ENCODE measurements at regions not wholly inside any gene's neighbourhood (a gene's known extent, or its start where the extent isn't known, plus 50 kb on each side); places are given as distances from the start of the nearest gene placed in this dataset.

GRCh38 chr4:18975916-18976808 lies 954.6 kb upstream of the LCORL start:
- no peak for DNase-seq (ENCODE audit: low read depth in 2 of 2)

DNA sequence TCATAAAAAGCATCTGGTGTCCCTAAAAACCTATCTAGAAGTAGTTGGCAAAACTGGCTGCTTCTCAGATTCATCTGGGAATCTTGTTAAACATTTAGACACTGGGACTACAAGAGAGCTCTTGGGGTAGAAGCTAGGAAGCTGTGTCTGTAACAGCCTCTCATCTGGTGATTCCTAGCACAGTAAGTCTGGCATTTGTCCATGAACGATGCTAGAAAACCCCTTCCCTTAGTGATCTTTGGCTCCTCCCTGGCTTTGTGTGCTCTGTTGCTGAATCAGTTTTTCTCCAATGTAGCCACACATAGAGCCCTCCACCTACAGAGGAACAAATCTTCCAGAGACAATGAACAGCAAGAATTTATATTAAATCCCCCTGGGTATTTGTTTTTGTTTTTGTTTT lies 951.7 kb upstream of the LCORL start:
- no peak for DNase-seq (ENCODE audit: low read depth in 2 of 2)

- DNase-seq (ENCODE audit: low read depth in 2 of 2), result no peak
Observed at GRCh38 chr4:18961879-18962278, 940.3 kb upstream of the LCORL start.

GRCh38 chr4:18961266-18961665 lies 939.7 kb upstream of the LCORL start:
- no peak for DNase-seq (ENCODE audit: low read depth in 2 of 2)

- DNase-seq (ENCODE audit: low read depth in 2 of 2), result no peak
Observed at GRCh38 chr4:18957716-18958115, 936.2 kb upstream of the LCORL start.

DNA sequence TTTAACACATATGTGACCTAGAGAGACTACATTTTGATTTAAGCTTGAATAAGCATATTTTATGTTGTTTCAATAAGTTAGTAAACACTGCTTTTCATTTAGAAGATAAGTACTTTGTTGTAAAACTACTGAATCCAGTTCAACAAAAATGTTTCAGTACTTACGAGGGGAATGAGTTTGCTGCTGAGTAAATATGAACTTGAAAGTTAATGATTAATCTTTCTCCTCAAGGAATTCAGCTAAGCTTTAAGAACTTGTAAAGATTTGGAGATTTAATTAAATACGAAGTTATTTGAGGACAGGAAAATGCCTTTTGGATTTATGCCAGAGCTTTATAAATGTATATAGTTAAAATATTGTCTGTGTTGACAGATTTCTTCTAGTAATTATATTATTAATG lies 933.0 kb upstream of the LCORL start:
- DNase-seq (ENCODE audit: low read depth in 2 of 2), result no peak

DNA sequence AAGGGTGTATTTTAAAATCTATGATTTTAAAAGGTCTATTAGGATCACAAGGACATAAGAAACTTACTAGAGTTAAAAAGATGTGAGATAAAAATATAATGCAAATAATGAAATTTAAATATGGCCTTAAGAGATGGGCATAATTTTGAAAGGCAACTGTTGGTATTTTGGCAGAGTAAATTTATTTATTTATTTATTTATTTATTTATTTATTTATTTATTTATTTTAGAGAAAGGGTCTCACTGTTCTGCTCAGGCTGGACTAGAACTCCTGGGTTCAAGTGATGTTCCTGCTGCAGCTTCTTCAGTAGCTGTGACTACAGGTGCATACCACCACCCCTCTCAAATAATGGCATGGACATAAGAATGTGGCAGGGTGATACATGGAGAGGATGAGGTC lies 932.1 kb upstream of the LCORL start:
- no peak for DNase-seq (ENCODE audit: low read depth in 2 of 2)

- no peak for DNase-seq (ENCODE audit: low read depth in 2 of 2)
Observed at GRCh38 chr4:18945464-18945863, 923.9 kb upstream of the LCORL start.

DNA sequence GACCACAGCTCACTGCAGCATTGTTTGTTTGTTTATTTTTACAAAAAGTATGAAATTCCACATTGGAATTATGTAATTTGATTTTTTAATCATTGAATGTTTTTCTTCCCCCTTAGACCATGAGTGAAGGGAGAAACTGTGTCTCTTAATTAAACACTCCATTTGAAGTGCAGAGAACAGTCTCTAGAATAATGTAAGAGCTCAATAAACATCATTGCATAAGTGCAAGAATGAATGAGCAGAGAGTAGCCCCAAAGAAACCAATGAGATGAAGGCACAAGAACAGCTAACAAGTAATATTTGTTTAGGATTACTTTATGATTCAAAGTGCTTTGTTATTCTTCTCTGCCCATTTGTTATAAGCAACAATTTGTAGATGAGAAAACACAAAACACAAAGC lies 921.3 kb upstream of the LCORL start:
- DNase-seq (ENCODE audit: low read depth in 2 of 2), result no peak

DNA sequence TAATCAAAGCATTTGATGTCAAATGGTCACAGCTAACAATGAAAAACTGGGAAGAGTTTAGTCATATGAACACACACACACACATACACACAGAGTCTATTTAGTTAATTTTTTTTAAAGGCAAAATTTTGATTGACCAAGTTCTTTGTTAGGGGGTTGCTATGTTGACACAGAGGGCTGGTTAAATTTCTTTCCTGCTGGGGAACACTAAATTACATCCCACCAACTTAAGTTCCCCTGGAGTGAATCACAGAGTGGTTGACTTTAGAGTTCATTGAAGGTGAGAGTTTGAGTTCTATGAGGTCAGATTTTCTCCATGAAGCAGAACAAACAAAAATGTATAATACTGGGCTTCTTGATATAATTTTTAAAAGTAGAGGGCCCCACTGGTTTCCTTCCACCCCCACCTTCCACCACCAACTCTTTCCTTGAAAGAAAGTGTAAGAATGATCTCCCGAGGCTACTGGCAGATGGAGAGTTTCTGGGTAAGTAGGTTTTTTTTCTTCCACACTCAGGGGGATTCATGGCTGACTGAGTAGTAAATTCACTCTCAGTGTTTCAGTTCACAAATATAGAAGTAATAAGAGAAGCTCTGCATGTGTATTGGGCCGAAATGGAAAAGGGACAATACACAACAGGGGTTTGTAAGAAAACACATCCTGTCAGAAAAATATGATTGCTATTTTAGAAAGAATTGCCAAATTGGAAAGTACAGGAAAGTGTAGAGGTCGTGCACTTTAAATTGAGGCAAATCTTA lies 917.0 kb upstream of the LCORL start:
- no peak for DNase-seq (ENCODE audit: low read depth in 2 of 2)

- DNase-seq (ENCODE audit: low read depth in 2 of 2), result no peak
Observed at GRCh38 chr4:18937746-18938145, 916.2 kb upstream of the LCORL start.

DNA sequence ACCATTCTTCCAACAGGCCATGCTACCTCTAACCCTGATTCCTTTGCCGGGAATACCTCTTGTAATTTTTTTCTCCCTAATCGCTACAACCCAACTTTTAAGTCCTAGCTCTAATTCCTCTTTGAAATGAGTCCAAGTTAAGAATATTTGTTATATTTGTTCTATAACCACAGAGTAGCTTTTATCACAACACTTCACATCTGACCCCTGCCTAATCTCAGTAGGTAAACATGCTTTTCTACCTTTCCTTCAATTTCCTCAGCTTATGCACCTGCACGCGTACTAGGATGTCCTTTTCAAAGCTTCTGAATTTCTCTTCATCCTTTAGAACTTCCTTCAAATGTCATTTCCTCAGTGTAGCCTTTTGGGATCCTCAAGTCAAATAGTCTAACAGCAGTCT lies 915.5 kb upstream of the LCORL start:
- DNase-seq (ENCODE audit: low read depth in 2 of 2), result no peak

- no peak for DNase-seq (ENCODE audit: low read depth in 2 of 2)
Observed at GRCh38 chr4:18935659-18936345, 914.2 kb upstream of the LCORL start.

DNA sequence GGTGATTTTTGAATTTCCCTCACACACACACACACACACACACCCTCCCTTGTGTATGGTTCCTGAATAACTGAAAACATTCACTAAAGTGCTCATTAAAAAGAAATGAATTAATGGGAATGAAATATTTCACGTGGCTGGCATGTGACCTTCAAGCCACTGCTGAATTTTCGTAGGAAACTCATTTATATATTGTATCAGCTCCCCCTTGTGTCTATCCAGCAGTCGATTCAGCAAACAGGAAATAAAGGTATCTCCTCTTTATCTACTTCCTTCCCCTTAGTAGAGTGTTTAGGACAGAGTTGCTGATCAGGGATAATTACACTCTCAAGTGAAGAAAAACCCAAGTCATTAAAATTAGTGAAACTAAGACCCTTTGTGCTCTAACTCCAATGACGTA lies 912.6 kb upstream of the LCORL start:
- no peak for DNase-seq (ENCODE audit: low read depth in 2 of 2)

DNA sequence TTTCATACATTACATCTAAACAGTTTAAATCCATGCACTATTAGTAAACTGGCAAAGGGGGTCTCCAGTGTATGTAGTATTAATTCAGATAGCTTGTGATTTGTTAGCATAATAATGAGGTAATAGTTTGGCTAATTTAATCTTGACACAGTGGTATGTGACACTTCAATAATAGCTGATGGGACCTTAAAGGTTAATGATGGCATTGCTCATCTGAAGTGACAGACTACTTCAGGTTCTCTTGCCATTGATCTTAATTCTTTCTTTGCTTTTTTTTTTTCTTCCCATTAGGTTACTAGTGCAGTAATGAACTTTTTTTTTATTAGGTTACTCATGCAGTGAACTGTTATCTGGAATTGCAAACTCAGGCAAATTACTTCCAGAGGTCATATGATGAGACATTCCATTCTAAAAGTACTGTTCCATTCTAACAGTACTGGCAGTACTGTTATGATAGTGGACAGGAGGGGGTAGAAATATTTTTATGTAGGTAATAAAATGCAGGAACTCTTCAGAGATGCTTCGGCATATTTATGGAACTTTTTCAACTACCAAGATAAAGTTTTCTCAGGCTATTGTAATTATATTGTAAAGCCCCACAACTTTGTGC lies 911.3 kb upstream of the LCORL start:
- no peak for DNase-seq (ENCODE audit: low read depth in 2 of 2)

- no peak for DNase-seq (ENCODE audit: low read depth in 2 of 2)
Observed at GRCh38 chr4:18931643-18932377, 910.3 kb upstream of the LCORL start.

DNA sequence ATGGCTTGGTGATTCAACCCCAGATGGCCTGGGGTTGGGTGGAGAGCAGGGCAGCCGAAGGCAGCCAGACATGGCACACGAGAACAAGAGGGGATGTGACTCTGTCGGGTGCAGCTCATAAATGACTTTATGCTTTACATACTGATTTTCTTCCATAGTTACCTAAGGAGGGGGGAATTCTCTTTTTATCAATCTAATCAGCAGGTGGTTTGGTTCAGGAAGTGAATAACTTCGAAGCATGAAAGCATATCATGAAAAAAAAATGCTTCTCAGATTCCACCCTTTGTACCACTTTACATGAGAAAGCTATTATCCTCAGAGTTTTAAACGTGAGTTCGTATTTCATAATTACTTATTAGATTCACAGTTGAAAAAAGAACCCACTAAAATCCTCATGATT lies 908.9 kb upstream of the LCORL start:
- DNase-seq (ENCODE audit: low read depth in 2 of 2), result no peak

DNA sequence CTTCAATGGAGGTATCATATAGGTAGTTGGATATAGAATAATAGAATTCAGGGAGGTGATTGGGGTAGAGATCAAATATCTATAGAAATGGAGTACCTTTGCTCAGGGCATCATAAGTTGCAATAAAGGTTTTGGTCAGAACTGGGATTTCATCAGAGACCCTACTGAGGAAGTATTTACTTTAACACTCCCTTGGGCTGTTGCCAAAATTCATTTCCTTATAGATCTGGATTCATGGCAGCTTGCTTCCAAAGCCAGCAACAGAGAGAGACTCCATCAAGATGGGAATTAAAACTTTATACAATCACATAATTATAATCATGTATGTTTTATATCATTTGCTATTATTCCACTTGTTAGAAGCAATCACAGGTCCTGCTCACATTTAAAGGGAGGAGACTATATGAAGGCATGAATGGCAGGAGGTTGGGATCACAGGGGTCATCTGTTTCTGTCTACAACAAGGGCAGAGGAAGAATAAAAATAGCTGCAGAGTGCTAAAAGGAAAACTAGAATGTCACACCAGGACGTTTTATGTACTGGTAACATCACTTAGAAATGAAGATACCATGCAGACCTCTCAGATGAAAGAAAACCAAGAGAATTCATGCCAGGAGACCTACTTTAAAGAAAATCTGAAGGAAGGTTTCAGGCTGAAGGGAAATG lies 902.1 kb upstream of the LCORL start:
- no peak for DNase-seq (ENCODE audit: low read depth in 2 of 2)

DNA sequence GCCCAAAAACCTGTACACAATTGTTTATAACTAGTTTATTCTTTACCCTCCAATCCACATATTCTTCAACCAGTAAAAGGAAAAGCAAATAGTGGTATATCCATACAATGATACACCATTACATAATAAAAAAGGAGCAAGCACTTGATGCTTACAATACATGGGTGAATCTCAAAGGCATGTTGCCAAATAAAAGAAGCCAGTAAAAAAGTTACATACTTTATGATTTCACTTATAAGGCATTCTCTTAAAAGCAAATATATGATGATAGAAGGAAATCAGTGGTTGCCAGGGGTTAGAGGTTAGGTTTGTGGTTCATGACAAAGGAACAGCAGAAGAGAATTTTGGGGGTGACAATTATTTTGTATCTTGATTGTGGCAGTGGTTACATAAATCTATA lies 896.1 kb upstream of the LCORL start:
- no peak for DNase-seq (ENCODE audit: low read depth in 2 of 2)

- DNase-seq (ENCODE audit: low read depth in 2 of 2), result no peak
Observed at GRCh38 chr4:18914182-18914581, 892.6 kb upstream of the LCORL start.

GRCh38 chr4:18894928-18895327 lies 873.4 kb upstream of the LCORL start:
- DNase-seq (ENCODE audit: low read depth in 2 of 2), result no peak

Measured in dermis microvascular lymphatic vessel endothelial cell (primary cell).